ENCODE measurements at regions not wholly inside any gene's neighbourhood (a gene's known extent, or its start where the extent isn't known, plus 50 kb on each side); places are given as distances from the start of the nearest gene placed in this dataset.
A peak's percentile ranks its signal among the peaks of the same experiment; 100 is the strongest.

GRCh38 chr1:228647523-228648444 is 87.5 kb upstream of the RHOU start (continued):
- TF ChIP-seq ZNF239 (tag by site-specific recombination; IDR thresholded peaks at IDR 0.05) (0 out of 2 replicates have a peak, but pooled peaks have one; percentile 60), ZNF121 (tag by site-specific recombination; IDR thresholded peaks at IDR 0.05) (peak; percentile 98), SCRT2 (tag by site-specific recombination; IDR thresholded peaks at IDR 0.05) (peak; percentile 100), ZNF2 (tag by site-specific recombination; IDR thresholded peaks at IDR 0.05) (peak; percentile 99), ZNF280D (tag by site-specific recombination; IDR thresholded peaks at IDR 0.05) (peak; percentile 55; the same call in 1 of the 2 replicates), ZNF792 (tag by site-specific recombination; IDR thresholded peaks at IDR 0.05) (peak; percentile 81), ZNF214 (tag by site-specific recombination; IDR thresholded peaks at IDR 0.05; ENCODE audit: borderline replicate concordance) (no peak), INSM2 (tag by site-specific recombination; IDR thresholded peaks at IDR 0.05) (peak; percentile 86), ZNF202 (tag by site-specific recombination; IDR thresholded peaks at IDR 0.05; ENCODE audit: borderline replicate concordance) (no peak), ZNF394 (tag by site-specific recombination; IDR thresholded peaks at IDR 0.05; ENCODE audit: borderline replicate concordance) (peak; percentile 77), OSR2 (tag by site-specific recombination; IDR thresholded peaks at IDR 0.05) (peak; percentile 44; the same call in 1 of the 2 replicates), YY1 (tag by site-specific recombination; IDR thresholded peaks at IDR 0.05) (peak; percentile 84), ZNF501 (tag by site-specific recombination; IDR thresholded peaks at IDR 0.05) (peak; percentile 99), ZNF24 (tag by site-specific recombination; IDR thresholded peaks at IDR 0.05) (peak; percentile 96), ZNF777 (tag by site-specific recombination; IDR thresholded peaks at IDR 0.05; ENCODE audit: borderline replicate concordance) (no peak), ZNF10 (tag by site-specific recombination; IDR thresholded peaks at IDR 0.05) (peak; percentile 93), ZBTB48 (tag by site-specific recombination; IDR thresholded peaks at IDR 0.05) (peak; percentile 47; the same call in 1 of the 2 replicates), ZNF133 (tag by site-specific recombination; IDR thresholded peaks at IDR 0.05) (no peak; the same call in 1 of the 2 replicates), KLF9 (tag by site-specific recombination; IDR thresholded peaks at IDR 0.05; ENCODE audit: low read depth) (peak; percentile 74; the same call in 1 of the 2 replicates), TCF7L2 (IDR thresholded peaks at IDR 0.05; ENCODE audit: borderline replicate concordance, low read depth, low read length) (0 out of 2 replicates have a peak, but pooled peaks have one; percentile 43), ZSCAN4 (tag by site-specific recombination; IDR thresholded peaks at IDR 0.05) (peak; percentile 77), ZNF530 (tag by site-specific recombination; IDR thresholded peaks at IDR 0.05; ENCODE audit: low read depth) (no peak), ZBTB26 (tag by site-specific recombination; optimal IDR thresholded peaks at IDR 0.05) (peak; percentile 62), ZNF600 (tag by site-specific recombination; IDR thresholded peaks at IDR 0.05) (peak; percentile 100), ZNF701 (tag by site-specific recombination; IDR thresholded peaks at IDR 0.05) (no peak), SETDB1 (IDR thresholded peaks at IDR 0.05; ENCODE audit: insufficient read length, low read length) (peak; percentile 25), ZNF19 (tag by site-specific recombination; IDR thresholded peaks at IDR 0.05; ENCODE audit: low read depth) (no peak), ZNF521 (tag by site-specific recombination; IDR thresholded peaks at IDR 0.05) (no peak)
- TF ChIP-seq, protein P1, sequence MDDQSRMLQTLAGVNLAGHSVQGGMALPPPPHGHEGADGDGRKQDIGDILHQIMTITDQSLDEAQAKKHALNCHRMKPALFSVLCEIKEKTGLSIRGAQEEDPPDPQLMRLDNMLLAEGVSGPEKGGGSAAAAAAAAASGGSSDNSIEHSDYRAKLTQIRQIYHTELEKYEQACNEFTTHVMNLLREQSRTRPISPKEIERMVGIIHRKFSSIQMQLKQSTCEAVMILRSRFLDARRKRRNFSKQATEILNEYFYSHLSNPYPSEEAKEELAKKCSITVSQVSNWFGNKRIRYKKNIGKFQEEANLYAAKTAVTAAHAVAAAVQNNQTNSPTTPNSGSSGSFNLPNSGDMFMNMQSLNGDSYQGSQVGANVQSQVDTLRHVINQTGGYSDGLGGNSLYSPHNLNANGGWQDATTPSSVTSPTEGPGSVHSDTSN (CRISPR knock-in tag; IDR thresholded peaks at IDR 0.05), result no peak
- TF ChIP-seq, protein P2, sequence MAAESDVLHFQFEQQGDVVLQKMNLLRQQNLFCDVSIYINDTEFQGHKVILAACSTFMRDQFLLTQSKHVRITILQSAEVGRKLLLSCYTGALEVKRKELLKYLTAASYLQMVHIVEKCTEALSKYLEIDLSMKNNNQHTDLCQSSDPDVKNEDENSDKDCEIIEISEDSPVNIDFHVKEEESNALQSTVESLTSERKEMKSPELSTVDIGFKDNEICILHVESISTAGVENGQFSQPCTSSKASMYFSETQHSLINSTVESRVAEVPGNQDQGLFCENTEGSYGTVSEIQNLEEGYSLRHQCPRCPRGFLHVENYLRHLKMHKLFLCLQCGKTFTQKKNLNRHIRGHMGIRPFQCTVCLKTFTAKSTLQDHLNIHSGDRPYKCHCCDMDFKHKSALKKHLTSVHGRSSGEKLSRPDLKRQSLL (tag by site-specific recombination; IDR thresholded peaks at IDR 0.05), result peak; percentile 98
